ENCODE measurements at regions not wholly inside any gene's neighbourhood (a gene's known extent, or its start where the extent isn't known, plus 50 kb on each side); places are given as distances from the start of the nearest gene placed in this dataset.
A peak's percentile ranks its signal among the peaks of the same experiment; 100 is the strongest.
"Not testable (repeated sequence)": the region's sequence is repeated elsewhere in the genome, so short reads cannot be mapped to it uniquely, and the experiment has no call there.

DNA sequence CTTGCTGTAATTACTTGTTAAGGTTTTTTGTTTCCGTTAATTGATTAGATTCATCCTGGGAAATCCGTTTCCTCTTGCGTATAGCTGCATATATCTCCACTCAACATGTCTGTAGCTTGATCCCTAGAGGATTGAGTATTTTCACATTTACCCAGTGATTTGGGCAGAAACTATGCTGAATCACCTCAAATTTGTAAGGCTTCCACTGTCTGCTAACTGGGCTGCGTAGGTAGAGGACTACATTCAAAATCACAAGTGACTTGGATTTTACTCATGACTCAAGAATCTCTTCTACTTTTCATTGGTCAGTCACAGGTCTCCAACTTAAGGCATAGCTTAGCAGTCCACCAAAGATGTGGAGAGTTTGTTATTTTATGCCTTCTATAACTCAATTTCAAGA is 141.8 kb downstream of the POLR1F start:
- H3K27me3 ChIP-seq (ENCODE audit: low read depth, low read length), result no peaks in the 10 kb centered on the region
- H3K27ac ChIP-seq (ENCODE audit: low read length), result no peak overlapping the region
- H3K9me3 ChIP-seq (ENCODE audit: control insufficient read depth in 1 of 2, low read length in 2 of 2), result no peaks in the 10 kb centered on the region
- no peaks in the 10 kb centered on the region for H3K4me1 ChIP-seq (ENCODE audit: control insufficient read depth in 1 of 2, insufficient read depth in 2 of 2, low read length in 2 of 2)
- no peak overlapping the region for H3K4me3 ChIP-seq (ENCODE audit: low read depth in 1 of 2, low read length in 2 of 2)
- H3K36me3 ChIP-seq (ENCODE audit: control insufficient read depth in 1 of 2, insufficient read depth in 2 of 2, low read length in 2 of 2), result no peaks in the 10 kb centered on the region

DNA sequence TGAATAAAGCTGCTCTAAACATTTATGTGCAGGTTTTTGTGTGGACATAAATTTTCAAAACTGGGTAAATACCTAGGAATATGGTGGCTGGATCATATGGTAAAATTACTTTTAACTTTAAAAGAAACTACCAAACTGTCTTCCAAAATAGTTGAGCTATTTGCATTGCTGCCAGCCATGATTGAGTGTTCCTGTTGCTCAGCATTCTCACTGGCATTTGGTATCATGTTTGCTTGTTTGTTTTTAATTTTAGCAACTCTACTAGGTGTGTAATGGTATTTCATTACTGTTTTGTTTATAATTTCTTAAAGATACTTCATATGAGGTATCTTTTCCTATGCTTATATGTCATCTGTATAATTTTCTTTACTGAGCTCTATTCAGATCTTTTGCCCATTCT is 143.2 kb downstream of the POLR1F start:
- Histone ChIP-seq H3K9me3 (ENCODE audit: control insufficient read depth in 1 of 2, low read length in 2 of 2) (no peaks in the 10 kb centered on the region), H3K27me3 (ENCODE audit: low read depth, low read length) (no peaks in the 10 kb centered on the region), H3K4me1 (ENCODE audit: control insufficient read depth in 1 of 2, insufficient read depth in 2 of 2, low read length in 2 of 2) (no peaks in the 10 kb centered on the region), H3K27ac (ENCODE audit: low read length) (no peak overlapping the region), H3K4me3 (ENCODE audit: low read depth in 1 of 2, low read length in 2 of 2) (no peak overlapping the region), H3K36me3 (ENCODE audit: control insufficient read depth in 1 of 2, insufficient read depth in 2 of 2, low read length in 2 of 2) (peaks cover 0 to 7% of the 10 kb centered on the region in 2 donors)

DNA sequence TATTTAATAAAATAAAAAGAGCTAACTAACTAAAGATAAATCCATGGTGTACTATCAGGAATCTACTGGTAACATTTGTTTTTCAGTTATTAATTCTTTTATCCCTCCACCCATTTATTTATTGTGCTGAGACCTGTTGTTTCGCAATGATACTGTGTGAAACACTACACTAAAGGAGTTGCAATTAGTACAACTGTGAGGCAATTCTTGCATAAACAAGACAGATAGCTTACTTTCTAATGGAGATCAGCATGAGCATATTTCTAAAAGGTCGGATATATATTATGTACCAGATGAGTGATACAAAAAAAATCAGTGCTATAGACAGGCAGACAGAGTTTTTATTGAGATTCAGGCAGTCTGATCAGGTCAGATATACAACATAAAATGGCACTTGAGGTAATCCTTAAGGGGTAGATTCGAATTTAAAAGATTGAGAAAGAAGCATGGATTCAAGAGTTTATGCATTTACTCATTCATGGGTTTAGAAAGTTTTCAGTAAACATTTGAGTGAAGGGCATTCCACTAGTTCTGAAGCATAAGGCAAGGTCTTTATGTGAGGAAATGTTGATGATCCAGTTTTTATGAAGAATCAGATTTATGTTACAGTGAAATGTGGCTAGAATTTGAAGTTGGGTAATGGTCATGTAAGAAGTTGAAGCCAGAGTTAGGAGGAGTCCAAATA is 147.6 kb downstream of the POLR1F start:
- Histone ChIP-seq H3K27me3 (ENCODE audit: low read depth, low read length) (no peaks in the 10 kb centered on the region), H3K4me3 (ENCODE audit: low read depth in 1 of 2, low read length in 2 of 2) (no peak overlapping the region), H3K27ac (ENCODE audit: low read length) (no peak overlapping the region), H3K36me3 (ENCODE audit: control insufficient read depth in 1 of 2, insufficient read depth in 2 of 2, low read length in 2 of 2) (peaks cover 0 to 13% of the 10 kb centered on the region in 2 donors), H3K4me1 (ENCODE audit: control insufficient read depth in 1 of 2, insufficient read depth in 2 of 2, low read length in 2 of 2) (no peaks in the 10 kb centered on the region), H3K9me3 (ENCODE audit: control insufficient read depth in 1 of 2, low read length in 2 of 2) (no peaks in the 10 kb centered on the region)

DNA sequence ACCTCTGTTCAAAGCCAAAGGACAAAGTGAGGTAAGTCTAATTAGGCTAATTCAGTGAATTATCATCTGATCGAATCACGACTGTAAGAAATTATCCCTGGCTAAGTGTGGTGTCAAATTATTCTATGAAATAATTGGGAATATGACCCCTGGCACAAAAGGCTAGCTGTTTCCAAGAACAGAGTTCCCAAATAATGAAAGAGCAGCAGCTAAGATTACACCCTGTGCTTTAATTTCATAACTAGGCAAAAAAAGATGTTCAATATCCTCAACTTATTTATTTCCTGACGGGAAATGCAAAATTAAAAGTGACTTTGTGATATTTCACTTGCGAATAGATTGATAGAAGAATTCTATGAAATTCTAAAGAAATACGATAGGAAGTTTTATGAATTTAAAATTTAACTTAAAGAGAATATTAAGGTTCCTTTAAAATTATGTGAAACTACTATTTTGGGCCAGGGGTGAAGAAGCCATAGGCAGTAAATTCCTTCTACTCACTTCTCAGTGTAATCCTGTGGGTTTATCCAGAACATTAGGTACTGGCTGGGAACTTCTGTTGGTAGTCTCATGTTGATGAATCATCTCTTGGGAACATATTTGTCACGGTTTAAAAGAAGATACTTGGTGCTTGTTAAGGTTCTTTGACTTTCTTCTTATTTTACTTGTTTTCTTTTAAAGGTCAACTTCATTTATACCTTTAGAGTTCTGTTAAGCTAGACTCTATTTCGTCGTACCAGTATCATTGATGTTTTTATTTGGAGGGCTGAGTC is 148.5 kb downstream of the POLR1F start:
- Histone ChIP-seq H3K4me1 (ENCODE audit: control insufficient read depth in 1 of 2, insufficient read depth in 2 of 2, low read length in 2 of 2) (no peaks in the 10 kb centered on the region), H3K36me3 (ENCODE audit: control insufficient read depth in 1 of 2, insufficient read depth in 2 of 2, low read length in 2 of 2) (peaks cover 0 to 13% of the 10 kb centered on the region in 2 donors), H3K27me3 (ENCODE audit: low read depth, low read length) (no peaks in the 10 kb centered on the region), H3K9me3 (ENCODE audit: control insufficient read depth in 1 of 2, low read length in 2 of 2) (no peaks in the 10 kb centered on the region), H3K27ac (ENCODE audit: low read length) (no peak overlapping the region), H3K4me3 (ENCODE audit: low read depth in 1 of 2, low read length in 2 of 2) (no peak overlapping the region)

DNA sequence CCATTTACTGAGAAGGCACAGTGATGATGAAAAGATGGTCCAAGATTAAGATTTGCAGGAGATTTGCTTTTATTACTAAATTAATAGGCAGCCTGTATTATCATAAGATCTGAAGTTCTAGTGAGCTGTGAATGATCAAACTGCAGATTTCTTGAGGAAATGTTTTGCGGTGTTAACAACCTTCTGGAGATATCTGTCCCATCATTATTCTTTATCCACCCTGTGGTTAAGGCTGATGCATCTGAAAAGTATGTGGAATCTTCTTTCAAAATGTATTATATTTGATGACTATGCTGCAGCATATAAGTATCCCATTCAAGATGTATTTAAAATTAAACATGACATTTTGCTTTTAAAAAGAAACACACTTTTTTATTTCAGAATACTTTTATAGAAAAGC is 150.3 kb downstream of the POLR1F start:
- H3K27ac ChIP-seq (ENCODE audit: low read length), result no peak overlapping the region
- H3K4me3 ChIP-seq (ENCODE audit: low read depth in 1 of 2, low read length in 2 of 2), result no peak overlapping the region
- no peaks in the 10 kb centered on the region for H3K4me1 ChIP-seq (ENCODE audit: control insufficient read depth in 1 of 2, insufficient read depth in 2 of 2, low read length in 2 of 2)

DNA sequence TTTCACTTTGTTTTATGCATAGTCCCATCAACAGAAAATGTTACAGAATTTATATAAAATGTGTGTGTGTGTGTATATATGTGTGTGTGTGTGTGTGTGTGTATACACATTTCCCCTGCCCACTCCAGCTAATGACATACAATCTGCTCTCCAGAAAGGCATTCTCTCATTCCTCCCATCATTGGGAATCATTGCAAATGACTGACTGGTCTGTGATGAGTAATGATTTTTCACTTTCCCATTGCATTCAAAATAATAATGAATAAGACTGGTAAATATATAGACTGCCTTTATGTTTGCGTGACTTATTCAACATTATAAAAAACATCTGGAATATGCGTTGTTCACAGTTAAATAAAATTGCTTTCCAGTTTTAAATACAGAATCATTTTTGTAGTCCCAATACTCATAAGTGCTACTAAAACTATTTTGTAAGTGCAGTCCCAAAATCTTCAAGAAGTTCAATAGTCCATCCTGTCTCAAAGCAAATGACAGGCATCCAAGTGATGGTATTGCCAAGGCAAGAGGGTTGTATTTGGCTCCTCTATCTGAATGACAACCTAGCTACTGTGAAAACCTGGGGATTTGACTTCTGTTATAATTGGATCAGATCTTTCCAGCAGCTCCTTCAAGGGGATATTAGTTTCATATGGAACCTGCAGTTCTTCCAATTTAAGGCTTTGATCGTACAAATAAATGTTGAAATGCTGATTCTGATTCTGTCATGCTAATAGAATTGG is 150.9 kb downstream of the POLR1F start:
- Histone ChIP-seq H3K36me3 (ENCODE audit: control insufficient read depth in 1 of 2, insufficient read depth in 2 of 2, low read length in 2 of 2) (peaks cover 0 to 13% of the 10 kb centered on the region in 2 donors), H3K27me3 (ENCODE audit: low read depth, low read length) (no peaks in the 10 kb centered on the region), H3K9me3 (ENCODE audit: control insufficient read depth in 1 of 2, low read length in 2 of 2) (no peaks in the 10 kb centered on the region), H3K4me3 (ENCODE audit: low read depth in 1 of 2, low read length in 2 of 2) (no peak overlapping the region), H3K4me1 (ENCODE audit: control insufficient read depth in 1 of 2, insufficient read depth in 2 of 2, low read length in 2 of 2) (no peaks in the 10 kb centered on the region), H3K27ac (ENCODE audit: low read length) (no peak overlapping the region)

More for the DNA sequence above, 150.3 kb downstream of the POLR1F start:
- H3K9me3 ChIP-seq (ENCODE audit: control insufficient read depth in 1 of 2, low read length in 2 of 2), result no peaks in the 10 kb centered on the region
- H3K27me3 ChIP-seq (ENCODE audit: low read depth, low read length), result no peaks in the 10 kb centered on the region
- H3K36me3 ChIP-seq (ENCODE audit: control insufficient read depth in 1 of 2, insufficient read depth in 2 of 2, low read length in 2 of 2), result peaks cover 0 to 13% of the 10 kb centered on the region in 2 donors

DNA sequence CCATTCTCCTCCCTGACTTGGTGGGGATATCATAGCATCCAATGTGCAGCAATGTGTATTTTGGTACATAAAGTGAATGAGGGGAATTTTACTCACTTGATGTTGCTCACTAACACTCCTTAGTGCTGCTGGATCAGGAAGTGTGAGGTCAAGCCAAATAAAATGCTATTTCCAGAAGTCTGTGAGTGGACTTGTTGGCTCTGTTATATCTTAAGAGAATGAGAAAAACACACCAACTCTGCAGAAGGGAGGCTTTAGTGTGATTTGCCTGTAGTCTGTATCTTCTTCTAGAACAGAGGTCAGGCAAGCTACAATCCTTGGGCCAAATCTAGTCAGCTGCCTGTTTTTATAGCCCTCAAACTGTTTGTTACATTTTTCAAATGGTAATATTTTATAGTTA is 154.3 kb downstream of the POLR1F start:
- Histone ChIP-seq H3K36me3 (ENCODE audit: control insufficient read depth in 1 of 2, insufficient read depth in 2 of 2, low read length in 2 of 2) (no peaks in the 10 kb centered on the region), H3K4me1 (ENCODE audit: control insufficient read depth in 1 of 2, insufficient read depth in 2 of 2, low read length in 2 of 2) (no peaks in the 10 kb centered on the region), H3K27me3 (ENCODE audit: low read depth, low read length) (no peaks in the 10 kb centered on the region), H3K27ac (ENCODE audit: low read length) (no peak overlapping the region), H3K4me3 (ENCODE audit: low read depth in 1 of 2, low read length in 2 of 2) (no peak overlapping the region), H3K9me3 (ENCODE audit: control insufficient read depth in 1 of 2, low read length in 2 of 2) (no peaks in the 10 kb centered on the region)

DNA sequence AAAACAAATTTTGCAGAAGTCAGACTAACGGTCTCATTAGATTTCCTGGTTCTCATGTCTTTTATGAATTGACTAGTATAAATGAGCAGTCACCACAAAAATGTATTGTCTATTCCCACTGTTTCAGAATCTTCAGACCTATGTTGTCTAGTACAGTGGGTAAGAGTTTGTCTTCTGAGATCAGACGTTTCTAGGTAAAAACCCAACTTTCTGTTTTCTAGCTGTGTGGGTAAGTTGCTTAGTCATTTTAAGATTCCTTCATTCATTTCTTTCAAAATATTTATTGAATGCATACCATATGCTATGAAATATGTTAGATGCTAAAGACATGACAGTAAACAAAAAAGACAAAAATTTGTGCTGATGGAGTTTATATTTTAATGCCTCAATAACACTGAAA is 156.3 kb downstream of the POLR1F start:
- Histone ChIP-seq H3K9me3 (ENCODE audit: control insufficient read depth in 1 of 2, low read length in 2 of 2) (no peaks in the 10 kb centered on the region), H3K4me3 (ENCODE audit: low read depth in 1 of 2, low read length in 2 of 2) (no peak overlapping the region), H3K4me1 (ENCODE audit: control insufficient read depth in 1 of 2, insufficient read depth in 2 of 2, low read length in 2 of 2) (no peaks in the 10 kb centered on the region), H3K27me3 (ENCODE audit: low read depth, low read length) (no peaks in the 10 kb centered on the region), H3K36me3 (ENCODE audit: control insufficient read depth in 1 of 2, insufficient read depth in 2 of 2, low read length in 2 of 2) (no peaks in the 10 kb centered on the region), H3K27ac (ENCODE audit: low read length) (no peak overlapping the region)

DNA sequence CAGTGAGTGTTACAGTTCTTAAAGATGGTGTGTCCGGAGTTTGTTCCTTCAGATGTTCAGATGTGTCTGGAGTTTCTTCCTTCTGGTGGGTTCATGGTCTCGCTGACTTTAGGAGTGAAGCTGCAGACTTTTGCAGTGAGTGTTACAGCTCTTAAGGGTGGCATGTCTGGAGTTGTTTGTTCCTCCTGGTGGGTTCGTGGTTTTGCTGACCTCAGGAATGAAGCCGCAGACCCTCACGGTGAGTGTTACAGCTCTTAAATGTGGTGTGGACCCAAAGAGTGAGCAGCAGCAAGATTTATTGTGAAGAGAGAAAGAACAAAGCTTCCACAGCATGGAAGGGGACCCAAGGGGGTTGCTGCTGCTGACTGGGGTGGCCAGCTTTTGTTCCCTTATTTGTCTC is 159.6 kb downstream of the POLR1F start:
- not testable (repeated sequence) for H3K27ac ChIP-seq (ENCODE audit: low read length); H3K4me3 ChIP-seq (ENCODE audit: low read depth in 1 of 2, low read length in 2 of 2); H3K27me3 ChIP-seq (ENCODE audit: low read depth, low read length); H3K36me3 ChIP-seq (ENCODE audit: control insufficient read depth in 1 of 2, insufficient read depth in 2 of 2, low read length in 2 of 2); H3K4me1 ChIP-seq (ENCODE audit: control insufficient read depth in 1 of 2, insufficient read depth in 2 of 2, low read length in 2 of 2); H3K9me3 ChIP-seq (ENCODE audit: control insufficient read depth in 1 of 2, low read length in 2 of 2)

DNA sequence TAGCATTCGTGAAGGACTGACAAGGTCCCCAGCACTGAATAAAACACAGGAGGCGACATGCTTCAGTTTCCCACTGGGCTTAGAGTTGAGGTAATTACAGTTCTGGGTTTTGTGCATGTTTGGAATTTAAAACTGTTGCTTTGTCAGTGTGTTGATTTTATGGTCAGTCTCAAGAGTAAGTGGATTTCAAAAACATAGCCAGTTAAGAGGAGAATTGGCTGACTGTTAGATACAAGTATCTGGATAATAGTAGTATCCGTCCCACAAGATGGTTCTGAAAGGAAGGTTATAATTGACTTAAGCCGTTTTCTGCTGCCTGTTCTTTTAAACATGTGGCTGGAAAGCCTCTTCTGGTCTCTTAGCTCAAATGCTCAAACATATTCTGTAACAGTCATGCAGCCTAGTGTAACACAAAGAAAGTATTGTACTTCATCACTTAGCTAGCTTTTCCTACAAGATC is 170.9 kb downstream of the POLR1F start:
- H3K27ac ChIP-seq (ENCODE audit: low read length), result no peak overlapping the region
- peak overlapping the region; percentile 0 to 9 for H3K4me3 ChIP-seq (ENCODE audit: low read depth in 1 of 2, low read length in 2 of 2)
- peaks cover 0 to 4% of the 10 kb centered on the region in 2 donors for H3K9me3 ChIP-seq (ENCODE audit: control insufficient read depth in 1 of 2, low read length in 2 of 2)
- no peaks in the 10 kb centered on the region for H3K36me3 ChIP-seq (ENCODE audit: control insufficient read depth in 1 of 2, insufficient read depth in 2 of 2, low read length in 2 of 2)
- H3K27me3 ChIP-seq (ENCODE audit: low read depth, low read length), result no peaks in the 10 kb centered on the region
- H3K4me1 ChIP-seq (ENCODE audit: control insufficient read depth in 1 of 2, insufficient read depth in 2 of 2, low read length in 2 of 2), result no peaks in the 10 kb centered on the region

DNA sequence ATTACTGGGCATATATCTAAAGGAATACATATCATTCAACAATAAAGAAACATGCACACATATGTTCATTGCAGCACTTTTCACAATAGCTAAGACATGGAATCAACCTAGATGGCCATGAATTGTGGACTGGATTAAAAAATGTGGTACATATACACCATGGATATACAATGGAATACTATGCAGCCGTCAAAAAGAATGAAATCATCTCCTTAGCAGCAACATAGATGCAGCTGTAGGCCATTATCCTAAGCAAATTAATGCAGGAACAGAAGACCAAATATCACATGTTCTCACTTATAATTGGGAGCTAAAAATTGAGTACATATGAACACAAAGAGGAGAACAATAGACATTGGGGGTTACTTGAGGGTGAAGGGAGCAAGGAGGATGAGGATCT is 175.6 kb downstream of the POLR1F start:
- Histone ChIP-seq H3K27me3 (ENCODE audit: low read depth, low read length) (no peaks in the 10 kb centered on the region), H3K9me3 (ENCODE audit: control insufficient read depth in 1 of 2, low read length in 2 of 2) (peaks cover 0 to 4% of the 10 kb centered on the region in 2 donors), H3K4me1 (ENCODE audit: control insufficient read depth in 1 of 2, insufficient read depth in 2 of 2, low read length in 2 of 2) (no peaks in the 10 kb centered on the region), H3K36me3 (ENCODE audit: control insufficient read depth in 1 of 2, insufficient read depth in 2 of 2, low read length in 2 of 2) (no peaks in the 10 kb centered on the region), H3K4me3 (ENCODE audit: low read depth in 1 of 2, low read length in 2 of 2) (no peak overlapping the region), H3K27ac (ENCODE audit: low read length) (no peak overlapping the region)

Data from muscle layer of duodenum (tissue), 2 donors.